ENCODE measurements at regions not wholly inside any gene's neighbourhood (a gene's known extent, or its start where the extent isn't known, plus 50 kb on each side); places are given as distances from the start of the nearest gene placed in this dataset.
"Not testable (repeated sequence)": the region's sequence is repeated elsewhere in the genome, so short reads cannot be mapped to it uniquely, and the experiment has no call there.

GRCh38 chr14:80047761-80048160, 163.5 kb downstream of the DIO2 start:
- DNase-seq (ENCODE audit: low spot score): no peak
- ATAC-seq (ENCODE audit: low FRiP score): no peak
- no peak for TF ChIP-seq CTCF (IDR thresholded peaks at IDR 0.05)

- TF ChIP-seq CTCF (IDR thresholded peaks at IDR 0.05): no peak
- DNase-seq (ENCODE audit: low spot score) (no peak), ATAC-seq (ENCODE audit: low FRiP score) (no peak)
These were observed 174.0 kb downstream of the DIO2 start for GRCh38 chr14:80037349-80037748.

- no peak for ATAC-seq (ENCODE audit: low FRiP score)
- no peak for TF ChIP-seq CTCF (IDR thresholded peaks at IDR 0.05)
- no peak for DNase-seq (ENCODE audit: low spot score)
These were observed 186.9 kb downstream of the DIO2 start for GRCh38 chr14:80024417-80024816.

GRCh38 chr14:80018476-80018875, 192.8 kb downstream of the DIO2 start:
- DNase-seq (ENCODE audit: low spot score); ATAC-seq (ENCODE audit: low FRiP score): not testable (repeated sequence)

- no peak for TF ChIP-seq CTCF (IDR thresholded peaks at IDR 0.05)
- no peak for DNase-seq (ENCODE audit: low spot score)
- no peak for ATAC-seq (ENCODE audit: low FRiP score)
These were observed 193.5 kb downstream of the DIO2 start for GRCh38 chr14:80017795-80018194.

- DNase-seq (ENCODE audit: low spot score); ATAC-seq (ENCODE audit: low FRiP score): not testable (repeated sequence)
These were observed 201.1 kb downstream of the DIO2 start for GRCh38 chr14:80010245-80010644.

- no peak for ATAC-seq (ENCODE audit: low FRiP score)
- DNase-seq (ENCODE audit: low spot score): no peak
- TF ChIP-seq CTCF (IDR thresholded peaks at IDR 0.05): no peak
These were observed 205.7 kb downstream of the DIO2 start for GRCh38 chr14:80005561-80005960.

GRCh38 chr14:80004871-80005270, 206.4 kb downstream of the DIO2 start:
- TF ChIP-seq CTCF (IDR thresholded peaks at IDR 0.05): no peak
- ATAC-seq (ENCODE audit: low FRiP score) (no peak), DNase-seq (ENCODE audit: low spot score) (no peak)
